Smooth muscle cell (in vitro differentiated cells): ENCODE measurements at regions not wholly inside any gene's neighbourhood (a gene's known extent, or its start where the extent isn't known, plus 50 kb on each side); places are given as distances from the start of the nearest gene placed in this dataset.

ENCODE experiments used
- DNase-seq: peaks from one replicate; lab custom pipeline; 2025; ENCODE audit not compliant: unreplicated experiment; lab: John Stamatoyannopoulos, UW
- H2AFZ ChIP-seq: fragments of 200-600 bp; sonication (generic); 2 replicates; pipeline ENCODE4 v1.6.0; 2016; ENCODE audit warnings: antibody characterized with exemption, low read depth, mild to moderate bottlenecking
- H3F3A ChIP-seq: fragments of 200-600 bp; sonication (generic); 2 replicates; pipeline ENCODE4 v1.6.0; 2017; ENCODE audit warnings: antibody characterized with exemption, low read depth
- H3K27ac ChIP-seq: fragments of 200-600 bp; sonication (generic); 2 replicates; pipeline ENCODE4 v1.5.1; 2016; ENCODE audit warnings: low read depth, mild to moderate bottlenecking
- H3K27me3 ChIP-seq: fragments of 200-600 bp; sonication (generic); 2 replicates; pipeline ENCODE4 v1.6.1; 2016; ENCODE audit warnings: low read depth, mild to moderate bottlenecking
- H3K36me3 ChIP-seq: fragments of 200-600 bp; sonication (generic); 2 replicates; pipeline ENCODE4 v1.5.1; 2016; ENCODE audit warnings: low read depth
- H3K4me1 ChIP-seq: fragments of 200-600 bp; sonication (generic); 2 replicates; pipeline ENCODE4 v1.5.1; 2016; ENCODE audit warnings: low read depth
- H3K4me2 ChIP-seq: fragments of 200-600 bp; sonication (generic); 2 replicates; pipeline ENCODE4 v1.6.0; 2016; ENCODE audit warnings: mild to moderate bottlenecking
- H3K4me3 ChIP-seq: fragments of 200-600 bp; sonication (generic); 2 replicates; pipeline ENCODE4 v1.5.1; 2016; ENCODE audit warnings: mild to moderate bottlenecking
- H3K79me2 ChIP-seq: fragments of 200-600 bp; sonication (generic); 2 replicates; pipeline ENCODE4 v1.6.0; 2016; ENCODE audit warnings: low read depth, mild to moderate bottlenecking
- H3K9ac ChIP-seq: fragments of 200-600 bp; sonication (generic); 2 replicates; pipeline ENCODE4 v1.6.0; 2016; ENCODE audit warnings: low read depth
- H3K9me3 ChIP-seq: fragments of 200-600 bp; sonication (generic); replicated peaks from 2 replicates; pipeline ENCODE4 v1.5.1; 2016; ENCODE audit warnings: low read depth
- H4K20me1 ChIP-seq: fragments of 200-600 bp; sonication (generic); 2 replicates; pipeline ENCODE4 v1.6.0; 2016; ENCODE audit warnings: low read depth
- CTCF ChIP-seq: fragments of 200-600 bp; sonication (generic); IDR thresholded peaks from 2 replicates; pipeline ENCODE4 v1.5.1; 2017; ENCODE audit warnings: borderline replicate concordance, mild to moderate bottlenecking, antibody characterized with exemption; ENCODE audit not compliant: insufficient read depth, poor library complexity, severe bottlenecking
- WGBS: methylation state at CpG from one replicate; pipeline ENCODE4 v1.1.7; 2016; ENCODE audit warnings: low lambda C conversion rate; 5-methylcytosine and 5-hydroxymethylcytosine counted together

GRCh38 chr10:78730754-78731153 is 338.0 kb upstream of the ZMIZ1 start:
- WGBS = 97% methylated on average over 8 of the region's 8 CpGs
- Histone ChIP-seq H3K4me3 (no peak overlapping the region), H2AFZ (no peak overlapping the region), H4K20me1 (no peaks in the 10 kb centered on the region), H3F3A (peaks cover 5% of the 10 kb centered on the region), H3K4me1 (no peaks in the 10 kb centered on the region), H3K27ac (no peak overlapping the region), H3K36me3 (no peaks in the 10 kb centered on the region), H3K9ac (no peak overlapping the region), H3K4me2 (no peak overlapping the region), H3K9me3 (no peaks in the 10 kb centered on the region), H3K79me2 (no peaks in the 10 kb centered on the region), H3K27me3 (no peaks in the 10 kb centered on the region)
- no peak for DNase-seq
- no peak for TF ChIP-seq CTCF

- H4K20me1 ChIP-seq = no peaks in the 10 kb centered on the region
- WGBS = 76% methylated on average over 3 of the region's 3 CpGs
- H3K27ac ChIP-seq = no peak overlapping the region
- H3K4me3 ChIP-seq = no peak overlapping the region
- H3K4me1 ChIP-seq = no peaks in the 10 kb centered on the region
- H3K36me3 ChIP-seq = no peaks in the 10 kb centered on the region
- H3K9me3 ChIP-seq = no peaks in the 10 kb centered on the region
- no peak for DNase-seq
- H3K27me3 ChIP-seq = no peaks in the 10 kb centered on the region
- no peak for TF ChIP-seq CTCF
- H2AFZ ChIP-seq = no peak overlapping the region
- H3K79me2 ChIP-seq = no peaks in the 10 kb centered on the region
- H3F3A ChIP-seq = no peaks in the 10 kb centered on the region
- no peak overlapping the region for H3K9ac ChIP-seq
- H3K4me2 ChIP-seq = no peak overlapping the region
These were observed 337.1 kb upstream of the ZMIZ1 start for GRCh38 chr10:78731675-78732074.

GRCh38 chr10:78732381-78732780 is 336.4 kb upstream of the ZMIZ1 start:
- H3K27ac ChIP-seq = no peak overlapping the region
- TF ChIP-seq CTCF = no peak
- 96% methylated on average over 8 of the region's 8 CpGs for WGBS
- no peaks in the 10 kb centered on the region for H4K20me1 ChIP-seq
- no peak overlapping the region for H3K4me3 ChIP-seq
- H3K36me3 ChIP-seq = no peaks in the 10 kb centered on the region
- H3K79me2 ChIP-seq = no peaks in the 10 kb centered on the region
- H3K27me3 ChIP-seq = no peaks in the 10 kb centered on the region
- no peak overlapping the region for H3K9ac ChIP-seq
- no peak for DNase-seq
- H2AFZ ChIP-seq = no peak overlapping the region
- H3K9me3 ChIP-seq = no peaks in the 10 kb centered on the region
- no peaks in the 10 kb centered on the region for H3F3A ChIP-seq
- no peaks in the 10 kb centered on the region for H3K4me1 ChIP-seq
- H3K4me2 ChIP-seq = no peak overlapping the region

- Histone ChIP-seq H3K27me3 (no peaks in the 10 kb centered on the region), H3K27ac (no peak overlapping the region)
- 81% methylated on average over 4 of the region's 4 CpGs for WGBS
These were observed 331.7 kb upstream of the ZMIZ1 start for GRCh38 chr10:78736926-78737630.

More at GRCh38 chr10:78736926-78737630, 331.7 kb upstream of the ZMIZ1 start:
- Histone ChIP-seq H3K4me1 (no peaks in the 10 kb centered on the region), H3K79me2 (no peaks in the 10 kb centered on the region), H2AFZ (no peak overlapping the region), H3K4me3 (no peak overlapping the region), H3K9me3 (no peaks in the 10 kb centered on the region), H3K9ac (no peak overlapping the region), H3K4me2 (no peak overlapping the region), H3F3A (peaks cover 10% of the 10 kb centered on the region), H4K20me1 (no peaks in the 10 kb centered on the region), H3K36me3 (no peaks in the 10 kb centered on the region)
- no peak for DNase-seq
- no peak for TF ChIP-seq CTCF
